Neural progenitor cell (in vitro differentiated cells): ENCODE measurements at regions not wholly inside any gene's neighbourhood (a gene's known extent, or its start where the extent isn't known, plus 50 kb on each side); places are given as distances from the start of the nearest gene placed in this dataset.

Experiments used
- DNase-seq: peaks from one replicate; pipeline ENCODE4 v3.0.0-alpha.2; 2016; ENCODE audit warnings: low spot score
- H2AFZ ChIP-seq: fragments of 200-600 bp; sonication (generic); replicated peaks from 2 replicates; pipeline ENCODE4 v1.6.1; 2016; ENCODE audit warnings: antibody characterized with exemption
- H3F3A ChIP-seq: fragments of 200-600 bp; sonication (generic); 2 replicates; pipeline ENCODE4 v1.6.1; 2016; ENCODE audit warnings: antibody characterized with exemption, low read depth
- H3K27ac ChIP-seq: fragments of 200-600 bp; sonication (generic); 2 replicates; pipeline ENCODE4 v1.5.1; 2016; ENCODE audit warnings: mild to moderate bottlenecking
- H3K27me3 ChIP-seq: fragments of 200-600 bp; sonication (generic); 2 replicates; pipeline ENCODE4 v1.6.1; 2016; ENCODE audit warnings: mild to moderate bottlenecking, moderate library complexity
- H3K36me3 ChIP-seq: fragments of 200-600 bp; sonication (generic); 2 replicates; pipeline ENCODE4 v1.5.1; 2016
- H3K4me1 ChIP-seq: fragments of 200-600 bp; sonication (generic); 2 replicates; pipeline ENCODE4 v1.6.1; 2016; ENCODE audit warnings: mixed run types
- H3K4me2 ChIP-seq: fragments of 200-600 bp; sonication (generic); 2 replicates; pipeline ENCODE4 v1.6.1; 2016
- H3K4me3 ChIP-seq: fragments of 200-600 bp; sonication (generic); 2 replicates; pipeline ENCODE4 v1.5.1; 2016
- H3K79me2 ChIP-seq: fragments of 200-600 bp; sonication (generic); 2 replicates; pipeline ENCODE4 v1.6.1; 2016; ENCODE audit warnings: low read depth
- H3K9ac ChIP-seq: fragments of 200-600 bp; sonication (generic); 2 replicates; pipeline ENCODE4 v1.6.1; 2016
- H3K9me3 ChIP-seq: fragments of 200-600 bp; sonication (generic); 2 replicates; pipeline ENCODE4 v1.5.1; 2016; ENCODE audit warnings: low read depth
- H4K20me1 ChIP-seq: fragments of 200-600 bp; sonication (generic); 2 replicates; pipeline ENCODE4 v1.6.1; 2016; ENCODE audit warnings: low read depth
- H3K27ac Mint-ChIP-seq: 3 replicates; pipeline ENCODE4 v1.8.0; 2021; ENCODE audit warnings: mixed read lengths
- H3K27me3 Mint-ChIP-seq: 2 replicates; pipeline ENCODE4 v1.8.0; 2022; ENCODE audit warnings: low read depth, mild to moderate bottlenecking, inconsistent platforms, moderate library complexity, mixed read lengths; ENCODE audit not compliant: insufficient read depth
- H3K36me3 Mint-ChIP-seq: 3 replicates; pipeline ENCODE4 v1.8.0; 2021; ENCODE audit warnings: mixed read lengths
- H3K4me1 Mint-ChIP-seq: 3 replicates; pipeline ENCODE4 v1.8.0; 2021; ENCODE audit warnings: mixed read lengths
- H3K4me3 Mint-ChIP-seq: 3 replicates; pipeline ENCODE4 v1.8.0; 2021; ENCODE audit warnings: mild to moderate bottlenecking, moderate library complexity, mixed read lengths
- H3K9me3 Mint-ChIP-seq: 3 replicates; pipeline ENCODE4 v1.8.0; 2020; ENCODE audit warnings: mixed read lengths
- CTCF ChIP-seq: fragments of 200-600 bp; sonication (generic); IDR thresholded peaks from 2 replicates; pipeline ENCODE4 v1.5.1; 2017; ENCODE audit warnings: antibody characterized with exemption, mild to moderate bottlenecking
- EZH2 ChIP-seq: fragments of 200-600 bp; sonication (generic); IDR thresholded peaks from 2 replicates; pipeline ENCODE4 v1.6.1; 2017; ENCODE audit warnings: antibody characterized with exemption, mild to moderate bottlenecking, moderate library complexity
- EZH2phosphoT487 ChIP-seq: fragments of 200-600 bp; sonication (generic); IDR thresholded peaks from 2 replicates; pipeline ENCODE4 v1.6.1; 2017; ENCODE audit warnings: antibody characterized with exemption

- Mint-ChIP-seq H3K36me3 (no peaks in the 10 kb centered on the region), H3K9me3 (peaks cover 11% of the 10 kb centered on the region), H3K4me3 (no peak overlapping the region), H3K27me3 (peaks cover under 1% of the 10 kb centered on the region), H3K27ac (no peak overlapping the region), H3K4me1 (peaks cover 10% of the 10 kb centered on the region)
- no peak for DNase-seq
- Histone ChIP-seq H3K27ac (no peak overlapping the region), H3K9ac (no peak overlapping the region), H3K36me3 (no peaks in the 10 kb centered on the region), H4K20me1 (no peaks in the 10 kb centered on the region), H3K79me2 (no peaks in the 10 kb centered on the region), H3F3A (no peaks in the 10 kb centered on the region), H3K9me3 (no peaks in the 10 kb centered on the region), H3K27me3 (no peaks in the 10 kb centered on the region), H2AFZ (no peak overlapping the region), H3K4me3 (no peak overlapping the region), H3K4me1 (no peaks in the 10 kb centered on the region), H3K4me2 (no peak overlapping the region)
- TF ChIP-seq EZH2phosphoT487 (no peak), CTCF (no peak), EZH2 (no peak)
These were observed 459.5 kb upstream of the KLF4 start for GRCh38 chr9:107949061-107949460.

DNA sequence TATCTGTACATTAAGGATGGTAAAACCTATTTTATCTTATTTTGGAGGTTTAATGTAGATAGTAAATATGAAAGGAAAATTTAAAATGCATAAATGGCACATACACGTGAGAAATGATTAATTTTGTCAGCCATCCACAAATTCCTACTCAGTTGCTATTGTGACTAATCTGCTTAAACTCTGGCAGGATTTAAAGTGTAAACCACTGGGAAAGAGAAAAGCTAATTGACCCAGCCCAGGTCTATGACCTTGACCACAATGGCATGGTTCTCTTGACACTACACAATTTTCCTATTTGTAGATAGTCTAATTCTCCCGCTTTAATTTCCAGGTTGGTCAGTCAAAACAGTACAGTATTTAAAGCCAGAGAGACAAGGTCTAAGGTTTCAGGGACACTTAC, 459.0 kb upstream of the KLF4 start:
- Histone ChIP-seq H3K4me1 (no peaks in the 10 kb centered on the region), H3K27me3 (no peaks in the 10 kb centered on the region), H4K20me1 (no peaks in the 10 kb centered on the region), H3K9me3 (no peaks in the 10 kb centered on the region), H3K36me3 (no peaks in the 10 kb centered on the region), H2AFZ (no peak overlapping the region), H3F3A (no peaks in the 10 kb centered on the region), H3K4me3 (no peak overlapping the region), H3K4me2 (no peak overlapping the region), H3K79me2 (no peaks in the 10 kb centered on the region), H3K27ac (no peak overlapping the region), H3K9ac (no peak overlapping the region)
- no peak overlapping the region for H3K27ac Mint-ChIP-seq
- TF ChIP-seq EZH2phosphoT487: no peak
- TF ChIP-seq CTCF: no peak
- no peak for TF ChIP-seq EZH2
- H3K9me3 Mint-ChIP-seq: peaks cover 11% of the 10 kb centered on the region
- no peaks in the 10 kb centered on the region for H3K36me3 Mint-ChIP-seq
- no peak for DNase-seq
- H3K4me1 Mint-ChIP-seq: peaks cover 10% of the 10 kb centered on the region
- H3K27me3 Mint-ChIP-seq: no peaks in the 10 kb centered on the region
- H3K4me3 Mint-ChIP-seq: no peak overlapping the region

GRCh38 chr9:107948086-107948485, 458.5 kb upstream of the KLF4 start:
- H3K4me2 ChIP-seq: no peak overlapping the region
- no peak overlapping the region for H3K9ac ChIP-seq
- no peak overlapping the region for H3K4me3 Mint-ChIP-seq
- no peaks in the 10 kb centered on the region for H3K4me1 ChIP-seq
- H3K9me3 Mint-ChIP-seq: peaks cover 11% of the 10 kb centered on the region
- H3K9me3 ChIP-seq: no peaks in the 10 kb centered on the region
- peaks cover 10% of the 10 kb centered on the region for H3K4me1 Mint-ChIP-seq
- H3K79me2 ChIP-seq: no peaks in the 10 kb centered on the region
- H3K4me3 ChIP-seq: no peak overlapping the region
- no peaks in the 10 kb centered on the region for H3K36me3 Mint-ChIP-seq
- H2AFZ ChIP-seq: no peak overlapping the region
- H3F3A ChIP-seq: no peaks in the 10 kb centered on the region
- H3K27ac ChIP-seq: no peak overlapping the region
- H4K20me1 ChIP-seq: no peaks in the 10 kb centered on the region
- H3K27me3 ChIP-seq: no peaks in the 10 kb centered on the region
- no peak overlapping the region for H3K27ac Mint-ChIP-seq
- no peaks in the 10 kb centered on the region for H3K27me3 Mint-ChIP-seq
- no peaks in the 10 kb centered on the region for H3K36me3 ChIP-seq
- no peak for DNase-seq
- TF ChIP-seq EZH2phosphoT487 (no peak), CTCF (no peak), EZH2 (no peak)
